ENCODE measurements at regions not wholly inside any gene's neighbourhood (a gene's known extent, or its start where the extent isn't known, plus 50 kb on each side); places are given as distances from the start of the nearest gene placed in this dataset.
"Not testable (repeated sequence)": the region's sequence is repeated elsewhere in the genome, so short reads cannot be mapped to it uniquely, and the experiment has no call there.

DNA sequence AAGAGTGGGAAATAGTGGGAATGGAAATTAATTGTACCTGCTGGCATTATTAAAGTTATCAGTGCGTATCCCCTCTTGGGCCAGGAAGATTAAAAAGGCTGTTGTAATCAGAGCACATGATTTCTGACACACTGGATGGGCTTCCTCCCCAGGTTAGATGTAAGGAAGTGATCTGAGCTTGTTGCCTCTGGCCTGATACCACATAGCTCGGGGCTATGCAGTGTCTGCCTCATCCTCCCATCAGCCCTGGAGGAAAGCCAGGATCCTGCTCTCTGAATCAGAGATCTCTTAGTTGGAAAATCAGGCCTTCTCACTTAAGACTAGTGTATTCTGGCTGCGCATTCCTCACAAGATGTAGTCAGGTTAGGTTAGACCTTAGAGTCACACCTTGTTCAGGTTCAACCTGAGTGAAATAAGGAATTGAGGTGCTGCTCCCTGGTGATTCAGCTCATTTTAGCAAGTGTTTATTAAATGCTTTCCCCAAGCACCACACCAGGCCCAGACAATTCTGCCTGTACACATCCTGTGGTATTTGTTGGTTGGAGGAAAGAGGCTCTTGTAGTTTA is 108.2 kb upstream of the IKBKE start:
- TF ChIP-seq CTCF (IDR thresholded peaks at IDR 0.05); POLR2A (IDR thresholded peaks at IDR 0.05); POLR2AphosphoS5 (IDR thresholded peaks at IDR 0.05; ENCODE audit: insufficient read depth in 1 of 2, low read depth in 1 of 2): not testable (repeated sequence)

All from vagina (tissue), 2 donors.